Glomerular visceral epithelial cell (primary cell): ENCODE measurements at regions not wholly inside any gene's neighbourhood (a gene's known extent, or its start where the extent isn't known, plus 50 kb on each side); places are given as distances from the start of the nearest gene placed in this dataset.
A peak's percentile ranks its signal among the peaks of the same experiment; 100 is the strongest.
"Not testable (repeated sequence)": the region's sequence is repeated elsewhere in the genome, so short reads cannot be mapped to it uniquely, and the experiment has no call there.

Experiments used
- DNase-seq: peaks from one replicate; pipeline ENCODE4 v3.0.0-alpha.2; 2016; ENCODE audit errors: extremely low spot score

GRCh38 chr7:94706996-94707740, 51.2 kb upstream of the SGCE start:
- DNase-seq: peak; percentile 17

DNA sequence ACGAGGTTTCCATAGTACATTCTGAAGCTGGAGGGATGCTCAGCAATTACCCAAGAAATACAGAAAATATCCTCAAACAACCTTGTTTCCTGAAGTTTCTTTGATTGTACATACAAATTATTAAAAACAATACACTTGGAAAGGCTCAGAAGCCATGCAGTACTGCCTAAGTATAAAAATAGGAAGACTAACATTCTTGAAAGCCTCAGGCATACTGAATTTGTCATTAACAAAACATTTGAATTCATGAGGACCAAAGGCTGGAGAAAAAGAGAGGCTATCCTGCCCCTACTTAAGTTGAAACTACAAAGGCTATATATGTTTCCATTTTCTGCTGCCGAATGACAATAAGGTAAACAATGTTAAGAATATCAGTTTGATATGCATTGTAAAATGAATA, 54.3 kb upstream of the SGCE start:
- no peak for DNase-seq

DNA sequence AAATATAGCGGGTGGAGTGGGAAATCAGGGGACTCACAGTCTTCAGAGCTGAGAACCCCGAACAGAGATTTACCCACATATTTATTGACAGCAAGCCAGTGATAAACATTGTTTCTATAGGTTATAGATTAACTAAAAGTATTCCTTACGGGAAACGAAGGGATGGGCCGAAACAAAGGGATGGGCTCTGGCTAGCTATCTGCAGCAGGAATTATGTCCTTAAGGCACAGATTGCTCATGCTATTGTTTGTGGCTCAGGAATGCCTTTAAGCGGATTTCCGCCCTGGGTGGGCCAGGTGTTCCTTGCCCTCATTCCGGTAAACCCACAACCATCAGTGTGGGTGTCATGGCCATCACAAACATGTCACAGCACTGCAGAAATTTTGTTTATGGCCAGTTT, 66.4 kb upstream of the SGCE start:
- not testable (repeated sequence) for DNase-seq

- not testable (repeated sequence) for DNase-seq
These were observed 73.0 kb upstream of the SGCE start for GRCh38 chr7:94728893-94729292.

DNA sequence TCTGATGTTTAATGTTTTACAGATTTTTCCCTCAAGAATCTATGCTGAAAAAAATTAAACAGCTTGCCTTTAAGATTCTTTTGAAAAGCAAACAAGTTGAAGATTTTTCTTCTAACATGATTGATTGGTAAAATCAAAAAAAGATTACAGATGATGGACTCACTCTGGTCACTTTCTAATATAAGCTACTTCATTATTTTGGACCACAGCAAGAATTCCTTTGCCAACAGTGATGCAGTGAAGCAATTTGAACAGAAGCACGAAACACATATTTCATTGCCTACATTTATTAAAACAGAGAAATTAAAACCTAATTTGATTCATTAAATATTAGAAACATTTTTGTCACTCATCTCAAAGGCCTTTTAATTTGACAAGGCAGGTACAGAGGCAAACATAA, 82.1 kb upstream of the SGCE start:
- DNase-seq: no peak

- DNase-seq: no peak
These were observed 83.2 kb upstream of the SGCE start for GRCh38 chr7:94739180-94739579.

- no peak for DNase-seq
These were observed 84.6 kb upstream of the SGCE start for GRCh38 chr7:94740509-94740908.

DNA sequence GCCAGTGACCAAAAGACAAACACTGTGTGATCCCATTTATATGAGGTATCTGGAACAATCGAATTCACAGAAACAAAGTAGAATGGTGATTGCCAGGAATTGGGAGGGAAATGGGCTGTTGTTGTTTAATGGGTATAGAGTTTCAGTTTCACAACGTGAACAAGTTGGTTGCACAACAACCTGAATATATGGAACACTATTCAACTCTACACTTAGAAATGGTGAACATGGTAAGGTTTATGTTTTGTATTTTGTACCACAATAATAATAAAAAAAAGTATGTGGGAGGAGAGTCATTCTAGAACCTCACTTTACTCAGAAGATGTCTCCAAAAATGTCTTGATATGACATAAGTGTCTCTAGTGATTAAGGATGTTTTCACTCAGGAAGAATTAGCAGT, 85.2 kb upstream of the SGCE start:
- DNase-seq: no peak

GRCh38 chr7:94748376-94748775, 92.4 kb upstream of the SGCE start:
- DNase-seq: no peak

DNA sequence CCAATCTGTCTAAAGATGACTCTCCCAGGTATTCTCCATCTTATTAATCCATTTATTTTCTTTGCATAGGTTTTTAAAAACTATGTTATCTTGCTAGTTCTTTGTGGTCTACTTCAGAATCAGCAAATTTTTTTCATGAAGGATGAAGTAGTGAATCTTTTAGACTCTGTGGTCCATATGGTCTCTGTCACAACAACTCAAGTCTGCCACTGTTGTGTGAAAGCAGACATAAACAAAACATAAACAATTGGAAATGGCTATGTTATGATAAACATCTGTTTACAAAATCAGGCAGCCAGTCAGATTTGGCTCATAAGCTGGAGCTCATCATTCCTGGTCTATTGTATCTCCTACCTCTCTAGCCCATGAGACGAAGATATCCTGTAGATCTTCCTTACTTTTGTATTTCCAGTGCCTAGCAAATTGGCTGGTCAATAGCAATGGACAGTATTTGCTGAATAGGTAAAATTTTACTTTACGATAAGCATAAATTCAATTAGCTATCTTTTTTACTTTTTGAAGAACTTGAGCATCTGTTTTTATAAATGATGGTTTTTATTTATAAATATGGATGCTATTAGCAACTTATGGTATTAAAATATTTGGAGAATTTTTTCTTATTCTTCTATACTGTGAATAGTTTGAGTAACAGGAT, 104.6 kb upstream of the SGCE start:
- no peak for DNase-seq

- no peak for DNase-seq
These were observed 105.5 kb upstream of the SGCE start for GRCh38 chr7:94761451-94761850.

- no peak for DNase-seq
These were observed 107.3 kb upstream of the SGCE start for GRCh38 chr7:94763268-94763667.

GRCh38 chr7:94769724-94770123, 113.8 kb upstream of the SGCE start:
- DNase-seq: no peak

GRCh38 chr7:94778711-94779459, 123.0 kb upstream of the SGCE start:
- DNase-seq: no peak

GRCh38 chr7:94779861-94780260, 123.9 kb upstream of the SGCE start:
- DNase-seq: no peak

DNA sequence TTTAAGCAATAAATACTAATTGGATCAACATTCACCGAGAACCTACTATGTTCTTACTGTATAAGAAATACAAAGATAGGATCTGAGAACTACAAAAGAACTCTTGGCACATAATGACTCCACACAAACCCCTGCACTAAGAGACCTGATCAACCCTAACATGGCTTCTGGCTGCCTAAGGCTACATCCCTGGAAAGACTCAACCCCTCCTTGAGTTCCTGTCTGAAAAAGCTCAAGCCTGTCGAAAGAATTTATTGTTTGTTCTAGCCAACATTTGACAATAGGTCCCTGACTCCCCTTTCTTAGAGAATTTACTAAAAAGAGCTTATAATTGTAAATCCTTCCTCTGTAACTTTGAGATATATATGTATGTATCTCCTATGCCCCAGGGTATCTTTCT, 125.3 kb upstream of the SGCE start:
- no peak for DNase-seq

GRCh38 chr7:94782777-94783176, 124.6 kb upstream of the PPP1R9A start:
- DNase-seq: no peak

DNA sequence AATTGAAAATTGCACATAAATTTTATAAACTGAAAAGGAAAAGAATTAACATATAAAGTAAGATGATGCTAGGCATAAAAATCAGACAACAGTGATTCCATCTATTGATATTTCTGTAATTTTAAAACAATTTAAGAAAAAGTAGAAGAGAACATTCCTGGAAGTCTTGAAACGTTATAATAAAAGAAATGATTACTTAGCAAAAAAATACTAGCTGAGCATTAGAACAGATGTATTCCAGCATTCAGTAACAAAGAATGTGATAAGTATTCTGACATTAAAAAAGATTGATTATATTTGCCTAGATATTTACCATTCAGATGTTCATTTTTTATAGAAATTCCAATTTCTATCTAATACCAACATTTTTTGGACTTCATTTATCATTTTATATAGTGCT, 120.1 kb upstream of the PPP1R9A start:
- no peak for DNase-seq

DNA sequence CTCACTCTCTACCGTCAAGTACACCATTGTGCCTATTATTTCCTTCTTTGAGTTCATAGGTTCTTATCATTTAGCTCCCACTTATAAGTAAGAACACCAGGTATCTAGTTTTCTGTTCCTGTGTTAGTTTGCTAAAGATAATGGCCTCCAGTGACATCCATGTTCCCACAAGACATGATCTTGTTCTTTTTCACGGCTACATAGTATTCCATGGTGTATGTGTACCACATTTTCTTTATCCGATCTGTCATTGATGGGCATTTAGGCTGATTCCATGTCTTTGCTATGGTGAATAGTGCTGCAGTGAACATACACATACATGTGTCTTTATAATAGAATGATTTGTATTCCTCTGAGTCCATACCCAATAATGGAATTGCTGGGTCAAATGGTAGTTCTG, 119.0 kb upstream of the PPP1R9A start:
- DNase-seq: not testable (repeated sequence)

- no peak for DNase-seq
These were observed 115.2 kb upstream of the PPP1R9A start for GRCh38 chr7:94792241-94792640.

DNA sequence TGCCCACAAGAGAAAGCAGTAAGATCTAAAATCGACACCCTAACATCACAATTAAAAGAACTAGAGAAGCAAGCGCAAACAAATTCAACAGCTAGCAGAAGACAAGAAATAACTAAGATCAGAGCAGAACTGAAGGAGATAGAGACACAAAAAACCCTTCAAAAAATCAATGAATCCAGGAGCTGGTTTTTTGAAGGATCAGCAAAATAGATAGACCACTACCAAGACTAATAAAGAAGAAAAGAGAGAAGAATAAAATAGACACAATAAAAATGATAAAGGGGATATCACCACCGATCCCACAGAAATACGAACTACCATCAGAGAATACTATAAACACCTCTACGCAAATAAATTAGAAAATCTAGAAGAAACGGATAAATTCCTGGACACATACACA, 110.0 kb upstream of the PPP1R9A start:
- not testable (repeated sequence) for DNase-seq

DNA sequence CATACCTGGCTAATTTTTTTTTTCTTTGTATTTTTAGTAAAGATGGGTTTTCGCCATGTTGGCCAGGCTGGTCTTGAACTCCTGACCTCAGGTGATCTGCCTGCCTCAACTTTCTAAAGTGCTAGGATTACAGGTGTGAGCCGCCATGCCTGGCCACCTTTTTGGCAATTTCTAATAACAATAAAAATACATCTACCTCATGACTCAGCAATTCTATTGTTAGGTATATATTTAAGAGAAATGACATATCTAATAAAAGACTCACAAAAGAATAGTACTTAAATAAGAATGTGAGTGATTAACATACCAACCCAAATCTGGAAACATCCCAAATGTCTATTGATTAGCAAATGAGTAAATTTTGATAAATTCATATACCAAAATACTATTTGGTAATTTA, 103.6 kb upstream of the PPP1R9A start:
- no peak for DNase-seq

- not testable (repeated sequence) for DNase-seq
These were observed 98.7 kb upstream of the PPP1R9A start for GRCh38 chr7:94808673-94809072.
